GM18499 (cell line): ENCODE measurements at regions not wholly inside any gene's neighbourhood (a gene's known extent, or its start where the extent isn't known, plus 50 kb on each side); places are given as distances from the start of the nearest gene placed in this dataset.
"Not testable (repeated sequence)": the region's sequence is repeated elsewhere in the genome, so short reads cannot be mapped to it uniquely, and the experiment has no call there.

Experiments
- ATAC-seq: cut with Tn5 transposase; IDR thresholded peaks from one replicate; pipeline ENCODE4 v1.9.1; 2021; ENCODE audit warnings: moderate number of reproducible peaks; ENCODE audit not compliant: insufficient read depth, unreplicated experiment

DNA sequence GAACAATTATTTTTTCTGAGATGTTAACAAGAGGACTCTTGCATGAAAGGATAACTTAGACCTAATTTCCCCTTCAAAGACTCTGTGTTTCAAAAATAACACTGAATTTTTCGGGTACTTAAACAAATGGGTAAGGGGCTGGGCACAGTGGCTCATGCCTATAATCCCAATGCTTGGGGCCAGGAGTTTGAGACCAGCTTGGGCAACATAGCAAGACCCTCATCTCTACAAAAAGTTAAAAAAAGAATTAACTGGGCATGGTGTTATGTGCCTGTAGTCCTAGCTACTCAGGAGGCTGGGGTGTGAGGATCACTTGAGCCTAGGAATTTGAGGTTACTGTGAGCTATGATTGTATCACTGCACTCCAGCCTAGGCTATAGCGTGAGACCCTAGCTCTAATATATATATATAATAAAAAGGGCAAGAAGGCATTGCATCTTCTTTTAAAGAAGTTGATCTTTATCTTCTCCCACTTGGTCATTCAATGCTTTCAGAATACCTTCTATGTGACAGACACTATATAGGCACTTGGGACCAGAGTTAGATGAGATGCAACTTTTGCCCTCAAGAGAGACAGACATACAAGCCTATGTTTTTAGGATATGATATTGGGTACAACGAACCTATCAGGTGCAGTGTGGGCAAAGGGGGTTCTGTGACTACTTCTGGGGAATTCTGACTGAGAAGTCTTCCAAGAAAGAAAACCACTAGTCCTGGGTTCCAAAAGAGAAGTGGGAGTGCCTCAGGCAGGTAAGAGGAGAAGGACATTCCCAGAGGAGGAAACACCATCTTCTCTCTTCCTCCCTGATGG is 120.0 kb downstream of the MYCN start:
- no peak for ATAC-seq

DNA sequence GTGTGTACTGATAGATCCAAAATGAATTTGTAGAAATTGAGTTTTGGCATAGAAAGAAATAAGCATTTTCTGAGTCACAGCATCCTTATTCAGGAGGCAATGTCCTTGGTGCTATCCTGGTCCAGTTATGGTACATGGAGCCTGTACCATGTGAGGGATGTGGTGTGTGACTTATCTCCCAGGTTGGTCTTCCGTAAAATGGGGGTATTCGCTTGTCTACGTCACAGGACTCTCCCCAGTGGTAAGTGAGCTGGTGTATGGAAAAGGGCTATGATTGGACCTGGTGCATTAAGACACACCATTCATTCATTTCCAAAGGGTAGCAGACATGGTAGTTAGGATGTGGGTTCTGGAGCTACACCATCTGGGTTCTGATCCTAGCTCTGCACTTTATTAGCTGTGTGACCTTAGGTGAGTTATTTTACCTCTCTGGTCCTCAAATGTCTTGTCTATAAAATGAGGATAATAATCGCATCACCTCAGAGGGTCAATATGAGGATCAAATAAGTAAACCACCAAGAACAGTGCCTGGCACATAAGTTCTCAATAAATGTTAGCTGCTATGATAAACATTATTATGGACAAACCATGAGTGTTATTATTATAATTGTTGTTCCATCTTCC is 119.2 kb downstream of the MYCN start:
- ATAC-seq: no peak

DNA sequence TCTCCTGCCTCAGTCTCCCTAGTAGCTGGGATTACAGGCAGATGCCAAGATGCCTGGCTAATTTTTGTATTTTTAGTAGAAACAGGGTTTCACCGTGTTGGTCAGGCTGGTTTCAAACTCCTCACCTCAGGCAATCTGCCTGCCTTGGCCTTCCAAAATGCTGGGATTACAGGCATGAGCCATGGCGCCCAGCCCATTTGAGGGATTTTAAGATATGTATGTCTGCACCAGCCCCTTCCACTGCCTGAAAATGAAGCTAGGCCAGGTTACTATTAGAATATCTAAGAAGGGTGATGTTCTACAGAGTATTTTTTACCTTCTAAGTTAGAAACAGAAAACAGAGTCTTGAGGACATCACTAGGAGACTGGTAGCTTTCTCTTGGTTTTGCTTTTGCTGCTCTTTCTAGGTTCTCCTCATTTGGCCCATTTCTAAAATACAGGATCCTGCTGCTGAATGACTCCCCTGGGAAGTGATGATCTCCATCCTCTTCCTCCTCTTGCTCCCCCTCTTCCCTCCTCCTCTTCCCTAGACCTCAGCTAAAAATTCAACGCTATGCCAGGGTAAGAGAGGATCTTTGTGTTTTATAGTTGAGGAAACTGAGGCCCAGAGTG is 118.5 kb downstream of the MYCN start:
- no peak for ATAC-seq

GRCh38 chr2:16058256-16058655 is 117.9 kb downstream of the MYCN start:
- ATAC-seq: no peak

DNA sequence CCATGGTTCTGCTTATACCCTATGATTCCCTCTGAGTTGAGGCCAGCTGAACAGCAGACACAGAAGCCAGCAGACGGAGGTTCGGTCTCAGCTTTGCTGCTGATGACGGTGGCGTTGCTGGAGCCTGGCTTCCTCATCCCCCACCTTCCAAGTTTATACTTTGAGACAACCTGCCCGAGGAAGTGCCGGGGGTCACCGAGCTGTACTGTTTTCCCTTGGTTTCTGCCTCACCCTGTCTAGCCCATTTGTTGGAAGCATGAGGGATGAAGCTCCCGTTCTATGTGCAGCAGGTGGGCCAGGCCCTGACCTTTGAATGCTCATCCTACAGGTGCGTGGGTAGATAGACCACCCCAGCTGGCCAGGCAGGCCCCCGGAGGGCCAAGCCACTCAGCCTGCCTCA is 117.3 kb downstream of the MYCN start:
- no peak for ATAC-seq

GRCh38 chr2:16055848-16056580 is 115.7 kb downstream of the MYCN start:
- ATAC-seq: peak; percentile 96

DNA sequence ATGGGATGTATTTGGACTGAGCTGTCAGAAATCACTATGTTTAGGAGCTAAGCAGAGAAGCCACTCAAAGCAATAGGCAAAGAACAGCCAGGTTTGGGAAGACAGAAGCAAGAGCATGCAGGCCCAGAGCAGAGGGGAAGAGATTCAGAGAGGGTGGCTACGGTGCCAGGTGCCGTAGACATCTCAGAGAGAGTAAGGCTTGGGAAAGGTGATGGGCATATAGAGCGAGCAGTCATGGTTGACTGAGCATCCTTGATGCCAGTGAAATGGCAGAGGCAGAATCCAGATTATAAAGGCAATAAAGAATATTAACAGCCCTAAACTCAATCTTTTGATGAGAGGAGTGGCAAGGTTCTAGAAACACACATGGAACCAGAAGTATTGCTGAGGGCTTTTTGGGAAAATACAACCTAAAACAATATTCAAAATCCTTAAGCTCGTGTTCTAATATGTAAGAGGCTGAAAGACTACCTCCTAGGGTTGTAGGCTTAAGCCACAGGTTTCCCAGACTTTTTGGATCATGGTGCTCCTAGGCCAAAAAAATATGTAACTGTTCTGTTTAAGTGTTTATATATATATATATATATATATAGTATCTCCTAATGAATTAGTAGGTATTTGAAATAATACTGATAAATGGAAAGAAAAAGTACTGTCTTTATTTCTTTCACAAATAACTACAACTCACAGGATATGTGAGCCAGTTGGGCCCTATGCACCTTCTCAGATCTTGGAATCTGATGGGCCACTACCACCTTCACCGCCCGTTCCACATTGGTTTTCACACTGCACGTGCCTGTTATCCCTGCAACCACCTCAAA is 113.3 kb downstream of the MYCN start:
- ATAC-seq: no peak

- ATAC-seq: not testable (repeated sequence)
Measured at GRCh38 chr2:16052571-16053052, 112.3 kb downstream of the MYCN start.

- no peak for ATAC-seq
Measured at GRCh38 chr2:16051841-16052564, 111.7 kb downstream of the MYCN start.

DNA sequence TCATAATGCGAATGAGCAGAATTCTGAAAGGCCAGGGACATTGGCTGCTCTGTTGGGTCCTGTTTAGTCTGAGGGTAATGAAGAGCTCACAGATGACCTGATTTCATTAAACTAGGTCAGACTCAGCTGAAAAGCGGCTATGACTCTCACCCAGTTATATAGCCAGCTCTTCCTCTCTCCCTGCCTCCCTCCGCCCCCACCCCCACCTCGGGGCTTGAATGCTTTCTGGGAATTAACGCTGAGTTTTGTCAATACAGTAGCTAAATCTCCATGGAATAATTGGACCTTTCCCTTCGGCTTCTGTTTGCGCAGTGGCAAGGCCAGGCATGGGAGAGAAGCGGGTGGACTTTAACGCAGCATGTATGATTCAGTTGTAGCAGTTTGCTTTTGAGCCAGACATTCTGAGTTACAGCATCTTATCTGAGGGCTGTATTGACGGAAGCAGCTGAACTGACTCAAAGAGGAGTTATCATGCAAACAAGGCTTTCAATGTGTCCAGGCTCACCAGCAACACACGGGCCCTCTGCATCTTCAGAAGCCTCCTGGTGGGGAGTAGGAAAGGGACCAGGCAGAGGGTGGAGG is 110.6 kb downstream of the MYCN start:
- no peak for ATAC-seq

DNA sequence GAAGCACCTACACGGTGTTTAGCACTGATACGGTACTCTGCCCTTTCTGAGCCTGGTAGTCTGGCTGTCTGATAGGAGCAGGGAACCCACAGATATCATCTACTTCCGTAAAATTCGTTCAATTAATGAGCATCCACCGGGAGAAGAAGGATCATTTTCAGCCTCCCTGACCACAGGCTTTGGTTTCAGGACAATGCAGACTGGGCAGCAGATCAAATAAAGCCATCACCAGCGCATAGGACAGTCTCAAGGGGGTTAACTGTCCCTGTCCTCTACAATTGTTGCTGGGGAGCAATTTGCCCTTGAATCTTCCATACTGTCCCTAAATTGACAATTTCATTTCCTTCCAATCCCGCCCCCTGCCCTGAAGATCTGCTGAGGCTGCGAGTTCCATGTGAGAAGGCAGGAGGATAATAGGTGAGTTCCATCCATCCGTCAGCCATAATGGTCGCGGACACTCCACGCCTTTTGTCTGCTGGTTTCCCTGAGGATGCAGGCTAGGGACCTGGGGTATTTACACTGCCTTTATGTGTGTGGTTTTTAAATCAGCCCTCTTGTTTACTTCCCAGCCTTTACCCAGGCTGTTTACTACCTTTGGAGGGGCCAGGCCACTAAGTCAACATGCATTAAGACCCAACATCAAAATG is 110.0 kb downstream of the MYCN start:
- ATAC-seq: no peak

DNA sequence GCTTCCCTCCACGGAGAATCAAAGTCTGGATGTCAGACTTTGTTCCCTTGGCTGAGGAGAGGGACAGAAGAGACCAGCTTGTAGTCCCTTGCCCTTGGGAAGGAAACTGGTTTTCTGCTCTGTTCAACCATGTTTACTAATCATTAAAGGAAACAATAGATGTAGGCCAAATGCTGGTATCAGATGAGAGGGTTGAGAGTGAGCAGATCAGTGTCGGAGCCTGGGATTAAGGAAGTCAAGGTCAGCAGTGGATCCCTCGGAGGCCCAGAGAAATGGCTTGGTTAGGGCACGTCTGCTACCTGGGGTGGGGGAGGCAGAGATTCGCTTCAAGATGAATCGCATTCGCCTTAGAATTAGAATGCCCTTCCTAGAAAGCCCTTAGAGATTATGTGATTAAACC is 109.1 kb downstream of the MYCN start:
- no peak for ATAC-seq

DNA sequence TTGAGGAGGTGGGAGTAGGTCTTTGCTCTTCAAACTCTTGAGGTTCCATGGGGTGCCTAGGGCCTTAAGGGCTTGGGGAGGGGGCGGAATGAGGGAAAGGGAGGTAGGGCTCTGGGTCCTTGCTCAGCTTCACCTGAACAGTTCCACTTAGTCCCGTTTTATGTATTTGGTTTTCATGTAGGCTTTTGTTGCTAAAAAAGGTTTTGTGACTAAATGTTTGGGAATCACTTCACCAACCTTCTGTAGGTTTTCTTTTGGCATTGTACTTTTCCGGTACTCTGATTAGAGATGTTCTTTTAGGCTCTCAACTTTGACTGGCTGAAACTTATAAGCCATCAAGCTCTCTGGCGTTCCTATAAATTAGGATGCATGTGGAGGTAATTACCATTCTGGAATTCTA is 108.1 kb downstream of the MYCN start:
- ATAC-seq: no peak

- ATAC-seq: no peak
Measured at GRCh38 chr2:16047701-16048100, 107.4 kb downstream of the MYCN start.

DNA sequence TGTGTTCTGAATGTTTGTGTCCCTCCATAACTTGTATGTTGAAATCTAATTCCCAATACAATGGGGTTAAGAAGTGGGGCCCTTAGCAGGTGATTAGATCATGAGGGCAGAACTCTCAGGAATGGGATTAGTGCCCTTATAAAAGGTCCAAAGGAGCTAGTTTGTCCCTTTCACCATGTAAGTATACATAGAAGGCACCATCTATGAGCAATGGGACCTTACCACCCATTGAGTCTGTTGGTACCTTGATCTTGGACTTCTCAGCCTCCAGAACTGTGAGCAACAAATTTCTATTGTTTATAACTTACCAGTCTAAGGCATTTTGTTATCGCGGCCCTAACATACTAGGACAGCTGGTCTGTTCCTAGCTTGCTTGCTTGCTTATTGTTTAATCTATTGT is 106.3 kb downstream of the MYCN start:
- ATAC-seq: no peak

DNA sequence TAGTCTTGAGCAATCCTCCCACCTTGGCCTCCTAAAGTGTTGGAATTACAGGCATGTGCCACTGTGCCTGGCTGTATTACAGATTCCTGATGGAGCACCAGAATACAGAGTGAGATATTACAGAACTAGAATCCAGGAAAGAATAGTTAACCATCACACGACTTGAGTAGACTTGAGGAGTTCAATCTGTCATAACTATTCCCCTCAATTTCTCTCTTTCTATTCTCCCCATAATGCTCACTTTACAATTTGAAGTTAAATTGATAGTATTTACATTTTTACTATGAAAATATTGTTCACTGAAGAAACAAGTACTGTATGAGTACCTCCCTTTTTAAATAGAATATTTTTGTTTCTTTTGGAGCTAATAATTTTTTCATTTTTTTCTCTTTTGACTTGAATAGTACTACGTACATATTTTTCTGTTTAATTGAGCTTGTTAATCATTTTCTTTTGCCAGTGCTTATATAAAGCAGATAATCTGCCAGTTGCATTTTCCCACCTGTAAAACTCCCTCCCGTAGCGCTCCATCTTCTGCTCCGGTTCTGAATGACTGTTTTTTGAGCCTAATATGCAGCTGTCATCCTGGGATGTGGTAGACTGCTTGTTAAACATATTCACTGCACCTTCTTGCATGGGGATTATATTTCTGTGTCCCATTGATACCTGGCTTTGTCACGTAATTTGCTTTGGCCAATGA is 105.5 kb downstream of the MYCN start:
- no peak for ATAC-seq

GRCh38 chr2:16044946-16045456 is 104.7 kb downstream of the MYCN start:
- no peak for ATAC-seq

DNA sequence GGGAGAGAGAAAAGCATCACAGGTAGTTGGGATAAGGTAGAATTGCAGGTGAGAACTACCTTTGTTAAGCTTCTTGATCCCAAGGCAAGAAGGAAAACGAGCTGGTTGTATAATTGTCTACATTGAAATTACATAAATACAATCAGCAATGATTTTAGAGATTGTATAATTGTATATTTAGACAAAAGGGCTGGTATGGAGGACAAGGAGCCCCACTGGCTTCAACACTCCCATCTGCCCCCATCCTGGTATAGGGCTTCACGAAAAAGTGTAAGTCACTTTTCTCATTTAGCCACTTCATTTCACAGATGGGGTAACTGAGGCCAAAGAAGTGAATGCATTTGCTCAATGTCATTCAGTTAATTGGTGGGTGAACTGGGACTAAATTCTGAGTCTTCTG is 103.3 kb downstream of the MYCN start:
- no peak for ATAC-seq
